HCEC 1CT (cell line): ENCODE measurements at regions not wholly inside any gene's neighbourhood (a gene's known extent, or its start where the extent isn't known, plus 50 kb on each side); places are given as distances from the start of the nearest gene placed in this dataset.

ENCODE experiments used
- DNase-seq: peaks from one replicate; pipeline ENCODE4 v3.0.0-alpha.2; 2017

DNA sequence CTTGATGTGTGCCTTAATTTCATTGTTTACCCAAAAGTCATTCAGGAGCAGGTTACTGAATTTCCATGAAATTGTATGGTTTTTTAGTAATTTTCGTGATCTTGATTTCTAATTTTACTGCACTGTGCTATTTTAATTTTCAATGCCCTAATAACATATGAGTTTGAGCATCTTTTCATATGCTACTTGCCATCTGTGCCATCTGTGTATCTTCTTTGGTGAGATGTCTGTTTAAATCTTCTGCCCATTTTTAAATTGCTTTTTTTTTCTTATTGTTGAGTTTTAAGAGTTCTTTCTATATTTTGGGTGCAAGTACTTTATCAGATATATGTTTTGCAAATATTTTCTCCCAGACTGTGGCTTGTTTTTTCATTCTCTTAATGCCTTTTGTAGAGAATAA is 165.9 kb downstream of the ST6GAL2 start:
- DNase-seq, result no peak

DNA sequence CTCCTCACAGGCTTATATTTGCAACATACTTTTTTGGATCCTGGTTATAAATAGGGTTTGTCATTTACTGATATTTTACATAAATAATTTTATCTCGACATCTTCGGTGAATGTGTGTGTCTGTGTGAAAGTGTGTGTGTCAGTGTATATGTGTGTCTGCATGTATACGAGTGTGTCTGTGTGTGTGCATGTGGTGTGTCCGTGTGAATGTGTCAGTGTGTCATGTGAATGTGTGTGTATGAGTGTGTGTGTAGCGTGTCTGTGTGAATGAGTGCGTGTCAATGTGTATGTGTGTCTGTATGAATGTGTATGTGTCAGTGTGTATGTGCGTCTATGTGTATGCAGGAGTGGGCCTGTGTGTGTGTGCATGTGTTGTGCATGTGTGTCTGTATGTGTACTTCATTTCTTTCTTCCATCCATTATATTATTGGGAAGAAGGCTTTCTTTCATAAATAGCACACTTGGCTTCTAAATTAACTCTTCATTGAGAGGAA is 161.6 kb downstream of the ST6GAL2 start:
- DNase-seq, result no peak

DNA sequence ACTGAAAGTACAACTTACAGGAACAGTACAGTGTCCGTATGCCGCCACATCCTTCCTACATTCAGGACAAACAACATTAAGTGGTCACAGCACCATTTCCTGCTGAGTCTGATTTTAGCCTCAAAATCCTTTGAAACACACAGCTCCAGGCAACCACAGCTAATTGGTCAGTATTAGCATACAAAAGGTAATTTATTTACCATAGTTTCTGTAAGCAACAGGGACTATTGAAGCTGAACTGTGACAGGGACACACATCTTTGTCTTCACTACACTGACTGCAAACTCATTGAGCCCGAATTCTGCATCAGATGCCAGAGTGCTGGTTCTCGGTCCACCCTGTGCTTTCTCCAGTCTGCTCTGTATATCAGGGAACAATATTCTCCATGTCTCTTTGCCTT is 151.8 kb downstream of the ST6GAL2 start:
- DNase-seq, result no peak

DNA sequence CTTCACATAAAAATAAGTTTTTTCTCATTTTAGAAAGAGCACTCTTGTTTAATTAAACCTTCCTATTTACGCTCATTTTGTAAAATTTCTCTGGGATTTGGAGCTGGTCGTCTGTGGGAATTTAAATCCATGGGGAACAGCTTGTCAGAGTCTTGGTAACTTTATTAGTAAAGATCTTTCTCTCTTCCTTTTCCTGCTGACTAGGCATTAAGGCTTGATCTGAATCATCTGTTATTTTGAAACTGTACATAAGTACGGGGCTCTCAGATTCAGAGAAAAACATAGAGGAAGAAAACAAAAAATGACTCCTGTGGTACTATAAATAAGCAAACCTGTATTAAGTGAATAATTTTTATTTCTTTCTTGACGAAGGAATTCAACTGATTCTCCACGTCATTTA is 150.2 kb downstream of the ST6GAL2 start:
- no peak for DNase-seq

DNA sequence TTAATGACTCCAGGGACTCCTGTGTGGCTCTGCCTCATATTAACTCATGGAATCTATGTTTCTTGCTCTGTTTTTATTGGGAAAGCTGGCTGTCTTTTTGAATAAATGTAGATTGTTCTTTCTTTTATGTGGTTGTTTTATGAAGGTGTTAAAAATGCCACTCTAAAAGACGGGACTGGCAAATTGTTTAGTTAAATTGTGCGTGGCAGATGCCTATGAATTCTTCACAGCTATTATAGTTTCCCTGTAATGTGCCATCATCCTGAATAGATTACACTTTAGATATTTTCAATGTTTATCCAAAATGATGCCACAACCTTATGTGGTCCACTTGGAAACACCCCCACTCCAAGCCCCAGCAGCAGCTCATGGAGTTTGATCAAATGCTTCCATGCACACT is 149.7 kb downstream of the ST6GAL2 start:
- no peak for DNase-seq

DNA sequence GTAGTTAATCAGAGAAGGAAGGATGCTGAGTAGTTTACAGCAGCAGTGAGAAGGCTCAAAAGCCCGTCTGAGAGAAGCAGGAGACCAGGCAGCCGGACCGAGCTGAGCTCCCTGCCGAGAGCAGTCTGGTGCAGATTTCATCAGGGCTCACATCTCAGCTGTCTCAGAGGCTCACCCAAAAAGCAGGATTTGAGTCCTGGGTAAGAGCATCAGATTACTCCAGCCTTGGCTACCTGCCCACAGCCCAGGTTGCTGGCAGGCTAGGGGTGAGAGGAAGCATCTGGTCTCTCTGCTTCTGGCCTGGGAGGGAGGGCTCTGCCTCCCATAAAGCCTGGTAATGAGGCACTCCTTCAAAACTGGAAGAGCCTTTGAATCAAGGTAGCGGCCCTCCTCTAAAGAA is 140.5 kb downstream of the ST6GAL2 start:
- DNase-seq, result no peak

DNA sequence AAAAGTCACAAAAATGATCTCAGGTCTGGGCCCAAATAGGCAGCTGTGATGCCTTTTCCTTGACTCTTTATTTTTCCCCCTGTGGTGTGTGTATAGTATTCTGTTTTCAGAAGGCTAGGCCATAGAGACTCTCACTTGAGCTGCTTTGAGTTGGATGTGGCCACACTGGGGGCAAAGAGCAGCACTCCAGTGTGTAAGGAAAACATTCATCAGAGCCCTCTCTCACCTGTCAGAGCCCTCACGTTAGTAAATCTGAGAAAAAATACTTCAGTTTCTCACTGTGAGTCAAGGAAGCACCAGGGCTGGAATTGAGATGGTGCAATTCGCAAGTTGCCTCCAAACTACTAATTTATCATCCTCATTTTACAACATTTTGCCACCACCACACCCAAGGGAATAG is 136.1 kb downstream of the ST6GAL2 start:
- DNase-seq, result no peak
